ENCODE measurements at regions not wholly inside any gene's neighbourhood (a gene's known extent, or its start where the extent isn't known, plus 50 kb on each side); places are given as distances from the start of the nearest gene placed in this dataset.

DNA sequence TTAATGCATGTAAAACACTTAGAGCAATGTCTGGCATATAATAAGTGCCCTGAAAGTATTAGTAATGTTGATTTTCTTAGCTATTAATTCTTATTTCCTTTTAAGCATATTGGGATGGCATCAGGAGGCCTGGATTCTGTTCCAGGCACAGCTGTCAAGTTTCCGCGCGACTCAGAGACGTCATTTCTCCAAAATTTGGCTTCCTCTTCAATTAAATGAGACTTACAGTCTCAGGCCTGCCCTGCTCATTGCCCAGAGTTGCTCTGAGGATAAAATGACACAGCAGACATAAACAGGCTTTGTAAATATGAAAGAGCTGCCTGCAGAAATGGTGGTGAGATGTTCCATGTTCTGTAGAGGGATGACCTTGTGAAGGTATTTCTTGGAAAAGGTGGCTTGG, 159.8 kb upstream of the GLRA1 start:
- CTCF ChIA-PET: no interaction called here
- Histone ChIP-seq H3K27ac (ENCODE audit: extremely low read depth, low read depth, low read length) (no peak overlapping the region), H3K36me3 (ENCODE audit: control insufficient read depth in 2 of 2, insufficient read depth in 1 of 2, low read length in 2 of 2) (no peaks in the 10 kb centered on the region), H3K4me3 (ENCODE audit: low read depth, low read length) (no peak overlapping the region), H3K4me1 (ENCODE audit: control insufficient read depth, insufficient read depth, low read length) (no peaks in the 10 kb centered on the region), H3K9me3 (ENCODE audit: control insufficient read depth, insufficient read depth, low read depth, low read length) (no peaks in the 10 kb centered on the region)
- POLR2A ChIA-PET: no interaction called here
- TF ChIP-seq, protein P1, sequence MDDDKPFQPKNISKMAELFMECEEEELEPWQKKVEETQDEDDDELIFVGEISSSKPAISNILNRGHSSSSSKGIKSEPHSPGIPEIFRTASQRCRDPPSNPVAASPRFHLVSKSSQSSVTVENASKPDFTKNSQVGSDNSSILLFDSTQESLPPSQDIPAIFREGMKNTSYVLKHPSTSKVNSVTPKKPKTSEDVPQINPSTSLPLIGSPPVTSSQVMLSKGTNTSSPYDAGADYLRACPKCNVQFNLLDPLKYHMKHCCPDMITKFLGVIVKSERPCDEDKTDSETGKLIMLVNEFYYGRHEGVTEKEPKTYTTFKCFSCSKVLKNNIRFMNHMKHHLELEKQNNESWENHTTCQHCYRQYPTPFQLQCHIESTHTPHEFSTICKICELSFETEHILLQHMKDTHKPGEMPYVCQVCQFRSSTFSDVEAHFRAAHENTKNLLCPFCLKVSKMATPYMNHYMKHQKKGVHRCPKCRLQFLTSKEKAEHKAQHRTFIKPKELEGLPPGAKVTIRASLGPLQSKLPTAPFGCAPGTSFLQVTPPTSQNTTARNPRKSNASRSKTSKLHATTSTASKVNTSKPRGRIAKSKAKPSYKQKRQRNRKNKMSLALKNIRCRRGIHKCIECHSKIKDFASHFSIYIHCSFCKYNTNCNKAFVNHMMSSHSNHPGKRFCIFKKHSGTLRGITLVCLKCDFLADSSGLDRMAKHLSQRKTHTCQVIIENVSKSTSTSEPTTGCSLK (tag by site-specific recombination; IDR thresholded peaks at IDR 0.05): no peak
- TF ChIP-seq YY2 (tag by site-specific recombination; IDR thresholded peaks at IDR 0.05) (no peak), ZNF175 (tag by site-specific recombination; IDR thresholded peaks at IDR 0.05) (no peak), GLI4 (tag by site-specific recombination; IDR thresholded peaks at IDR 0.05) (no peak), ZNF335 (tag by site-specific recombination; conservative IDR thresholded peaks at IDR 0.05) (no peak), ZNF404 (tag by site-specific recombination; IDR thresholded peaks at IDR 0.05) (no peak), ZNF776 (tag by site-specific recombination; IDR thresholded peaks at IDR 0.05; ENCODE audit: borderline replicate concordance) (no peak), ZNF585B (tag by site-specific recombination; IDR thresholded peaks at IDR 0.05) (no peak), WT1 (tag by site-specific recombination; IDR thresholded peaks at IDR 0.05) (no peak), KLF7 (tag by site-specific recombination; IDR thresholded peaks at IDR 0.05; ENCODE audit: borderline replicate concordance) (no peak)
- TF ChIP-seq, protein P2, sequence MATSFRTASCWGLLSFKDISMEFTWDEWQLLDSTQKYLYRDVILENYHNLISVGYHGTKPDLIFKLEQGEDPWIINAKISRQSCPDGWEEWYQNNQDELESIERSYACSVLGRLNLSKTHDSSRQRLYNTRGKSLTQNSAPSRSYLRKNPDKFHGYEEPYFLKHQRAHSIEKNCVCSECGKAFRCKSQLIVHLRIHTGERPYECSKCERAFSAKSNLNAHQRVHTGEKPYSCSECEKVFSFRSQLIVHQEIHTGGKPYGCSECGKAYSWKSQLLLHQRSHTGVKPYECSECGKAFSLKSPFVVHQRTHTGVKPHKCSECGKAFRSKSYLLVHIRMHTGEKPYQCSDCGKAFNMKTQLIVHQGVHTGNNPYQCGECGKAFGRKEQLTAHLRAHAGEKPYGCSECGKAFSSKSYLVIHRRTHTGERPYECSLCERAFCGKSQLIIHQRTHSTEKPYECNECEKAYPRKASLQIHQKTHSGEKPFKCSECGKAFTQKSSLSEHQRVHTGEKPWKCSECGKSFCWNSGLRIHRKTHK (tag by site-specific recombination; IDR thresholded peaks at IDR 0.05): no peak

DNA sequence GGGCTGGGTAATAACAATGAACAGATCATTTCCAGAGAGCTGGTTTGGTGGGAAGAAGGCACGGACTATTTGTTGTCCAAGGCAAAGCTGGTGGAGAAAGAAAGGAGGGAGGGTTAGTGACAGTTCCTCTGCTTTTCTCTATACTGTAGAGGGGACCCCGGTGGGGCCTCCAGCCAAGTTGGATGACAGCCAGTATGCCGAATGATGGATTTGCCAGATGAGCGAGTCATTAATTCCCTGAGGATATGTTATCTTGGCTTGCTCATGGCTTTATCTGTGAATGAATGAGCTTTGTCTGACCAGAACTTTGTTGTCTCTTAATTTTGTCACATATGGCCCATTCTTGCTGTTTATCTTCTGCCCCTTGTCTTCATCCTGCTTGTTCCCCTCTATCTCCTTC, 158.6 kb upstream of the GLRA1 start:
- TF ChIP-seq KLF1 (tag by site-specific recombination; IDR thresholded peaks at IDR 0.05) (no peak), ZNF549 (tag by site-specific recombination; IDR thresholded peaks at IDR 0.05) (no peak), IKZF3 (tag by site-specific recombination; IDR thresholded peaks at IDR 0.05) (no peak), REPIN1 (tag by site-specific recombination; IDR thresholded peaks at IDR 0.05; ENCODE audit: low read depth) (no peak), ZBTB8A (tag by site-specific recombination; IDR thresholded peaks at IDR 0.05) (no peak), ZNF830 (tag by site-specific recombination; IDR thresholded peaks at IDR 0.05; ENCODE audit: low read depth) (no peak), GLI4 (tag by site-specific recombination; IDR thresholded peaks at IDR 0.05) (no peak)
- TF ChIP-seq, protein P3, sequence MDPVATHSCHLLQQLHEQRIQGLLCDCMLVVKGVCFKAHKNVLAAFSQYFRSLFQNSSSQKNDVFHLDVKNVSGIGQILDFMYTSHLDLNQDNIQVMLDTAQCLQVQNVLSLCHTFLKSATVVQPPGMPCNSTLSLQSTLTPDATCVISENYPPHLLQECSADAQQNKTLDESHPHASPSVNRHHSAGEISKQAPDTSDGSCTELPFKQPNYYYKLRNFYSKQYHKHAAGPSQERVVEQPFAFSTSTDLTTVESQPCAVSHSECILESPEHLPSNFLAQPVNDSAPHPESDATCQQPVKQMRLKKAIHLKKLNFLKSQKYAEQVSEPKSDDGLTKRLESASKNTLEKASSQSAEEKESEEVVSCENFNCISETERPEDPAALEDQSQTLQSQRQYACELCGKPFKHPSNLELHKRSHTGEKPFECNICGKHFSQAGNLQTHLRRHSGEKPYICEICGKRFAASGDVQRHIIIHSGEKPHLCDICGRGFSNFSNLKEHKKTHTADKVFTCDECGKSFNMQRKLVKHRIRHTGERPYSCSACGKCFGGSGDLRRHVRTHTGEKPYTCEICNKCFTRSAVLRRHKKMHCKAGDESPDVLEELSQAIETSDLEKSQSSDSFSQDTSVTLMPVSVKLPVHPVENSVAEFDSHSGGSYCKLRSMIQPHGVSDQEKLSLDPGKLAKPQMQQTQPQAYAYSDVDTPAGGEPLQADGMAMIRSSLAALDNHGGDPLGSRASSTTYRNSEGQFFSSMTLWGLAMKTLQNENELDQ (tag by site-specific recombination; IDR thresholded peaks at IDR 0.05; ENCODE audit: low read depth): no peak
- TF ChIP-seq, protein P4, sequence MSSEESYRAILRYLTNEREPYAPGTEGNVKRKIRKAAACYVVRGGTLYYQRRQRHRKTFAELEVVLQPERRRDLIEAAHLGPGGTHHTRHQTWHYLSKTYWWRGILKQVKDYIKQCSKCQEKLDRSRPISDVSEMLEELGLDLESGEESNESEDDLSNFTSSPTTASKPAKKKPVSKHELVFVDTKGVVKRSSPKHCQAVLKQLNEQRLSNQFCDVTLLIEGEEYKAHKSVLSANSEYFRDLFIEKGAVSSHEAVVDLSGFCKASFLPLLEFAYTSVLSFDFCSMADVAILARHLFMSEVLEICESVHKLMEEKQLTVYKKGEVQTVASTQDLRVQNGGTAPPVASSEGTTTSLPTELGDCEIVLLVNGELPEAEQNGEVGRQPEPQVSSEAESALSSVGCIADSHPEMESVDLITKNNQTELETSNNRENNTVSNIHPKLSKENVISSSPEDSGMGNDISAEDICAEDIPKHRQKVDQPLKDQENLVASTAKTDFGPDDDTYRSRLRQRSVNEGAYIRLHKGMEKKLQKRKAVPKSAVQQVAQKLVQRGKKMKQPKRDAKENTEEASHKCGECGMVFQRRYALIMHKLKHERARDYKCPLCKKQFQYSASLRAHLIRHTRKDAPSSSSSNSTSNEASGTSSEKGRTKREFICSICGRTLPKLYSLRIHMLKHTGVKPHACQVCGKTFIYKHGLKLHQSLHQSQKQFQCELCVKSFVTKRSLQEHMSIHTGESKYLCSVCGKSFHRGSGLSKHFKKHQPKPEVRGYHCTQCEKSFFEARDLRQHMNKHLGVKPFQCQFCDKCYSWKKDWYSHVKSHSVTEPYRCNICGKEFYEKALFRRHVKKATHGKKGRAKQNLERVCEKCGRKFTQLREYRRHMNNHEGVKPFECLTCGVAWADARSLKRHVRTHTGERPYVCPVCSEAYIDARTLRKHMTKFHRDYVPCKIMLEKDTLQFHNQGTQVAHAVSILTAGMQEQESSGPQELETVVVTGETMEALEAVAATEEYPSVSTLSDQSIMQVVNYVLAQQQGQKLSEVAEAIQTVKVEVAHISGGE (tag by site-specific recombination; conservative IDR thresholded peaks at IDR 0.05; ENCODE audit: low read depth): no peak
- TF ChIP-seq, protein P5, sequence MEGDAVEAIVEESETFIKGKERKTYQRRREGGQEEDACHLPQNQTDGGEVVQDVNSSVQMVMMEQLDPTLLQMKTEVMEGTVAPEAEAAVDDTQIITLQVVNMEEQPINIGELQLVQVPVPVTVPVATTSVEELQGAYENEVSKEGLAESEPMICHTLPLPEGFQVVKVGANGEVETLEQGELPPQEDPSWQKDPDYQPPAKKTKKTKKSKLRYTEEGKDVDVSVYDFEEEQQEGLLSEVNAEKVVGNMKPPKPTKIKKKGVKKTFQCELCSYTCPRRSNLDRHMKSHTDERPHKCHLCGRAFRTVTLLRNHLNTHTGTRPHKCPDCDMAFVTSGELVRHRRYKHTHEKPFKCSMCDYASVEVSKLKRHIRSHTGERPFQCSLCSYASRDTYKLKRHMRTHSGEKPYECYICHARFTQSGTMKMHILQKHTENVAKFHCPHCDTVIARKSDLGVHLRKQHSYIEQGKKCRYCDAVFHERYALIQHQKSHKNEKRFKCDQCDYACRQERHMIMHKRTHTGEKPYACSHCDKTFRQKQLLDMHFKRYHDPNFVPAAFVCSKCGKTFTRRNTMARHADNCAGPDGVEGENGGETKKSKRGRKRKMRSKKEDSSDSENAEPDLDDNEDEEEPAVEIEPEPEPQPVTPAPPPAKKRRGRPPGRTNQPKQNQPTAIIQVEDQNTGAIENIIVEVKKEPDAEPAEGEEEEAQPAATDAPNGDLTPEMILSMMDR (tag by site-specific recombination; IDR thresholded peaks at IDR 0.05): no peak
- Histone ChIP-seq H3K4me1 (ENCODE audit: control insufficient read depth, insufficient read depth, low read length) (no peaks in the 10 kb centered on the region), H3K36me3 (ENCODE audit: control insufficient read depth in 2 of 2, insufficient read depth in 1 of 2, low read length in 2 of 2) (no peaks in the 10 kb centered on the region), H3K27ac (ENCODE audit: extremely low read depth, low read depth, low read length) (no peak overlapping the region), H3K4me3 (ENCODE audit: low read depth, low read length) (no peak overlapping the region), H3K9me3 (ENCODE audit: control insufficient read depth, insufficient read depth, low read depth, low read length) (no peaks in the 10 kb centered on the region)
- CTCF ChIA-PET: no interaction called here
- POLR2A ChIA-PET: no interaction called here
